ENCODE measurements at regions not wholly inside any gene's neighbourhood (a gene's known extent, or its start where the extent isn't known, plus 50 kb on each side); places are given as distances from the start of the nearest gene placed in this dataset.

- no peak for TF ChIP-seq ZBTB33 (IDR thresholded peaks at IDR 0.05; ENCODE audit: borderline replicate concordance, low read depth)
- no peak for TF ChIP-seq POLR2AphosphoS5 (IDR thresholded peaks at IDR 0.05; ENCODE audit: low read depth, low read length)
- TF ChIP-seq RAD21 (IDR thresholded peaks at IDR 0.05; ENCODE audit: low read length), result no peak
- no peak for TF ChIP-seq USF2 (IDR thresholded peaks at IDR 0.05; ENCODE audit: borderline replicate concordance, low read depth, low read length)
- no peak for TF ChIP-seq SIN3A (IDR thresholded peaks at IDR 0.05; ENCODE audit: borderline replicate concordance, low read depth, low read length)
- TF ChIP-seq CTCF (IDR thresholded peaks at IDR 0.05), result no peak
- no peak for TF ChIP-seq TEAD4 (IDR thresholded peaks at IDR 0.05; ENCODE audit: borderline replicate concordance, insufficient read depth)
- no peak for TF ChIP-seq NFIC (IDR thresholded peaks at IDR 0.05; ENCODE audit: borderline replicate concordance)
- TF ChIP-seq RCOR1 (IDR thresholded peaks at IDR 0.05; ENCODE audit: low read length), result no peak
- no peak for TF ChIP-seq MAX (IDR thresholded peaks at IDR 0.05; ENCODE audit: low read depth)
These were observed 358.0 kb upstream of the PCSK5 start (continued) for GRCh38 chr9:75532233-75533050.

GRCh38 chr9:75539523-75539922 is 350.9 kb upstream of the PCSK5 start:
- Histone ChIP-seq H3K27ac (ENCODE audit: low read depth in 2 of 2, low read length in 1 of 2) (no peak overlapping the region), H3K4me1 (ENCODE audit: control insufficient read depth in 1 of 2, insufficient read depth in 2 of 2, low read depth in 1 of 2, low read length in 1 of 2) (no peaks in the 10 kb centered on the region), H4K20me1 (ENCODE audit: insufficient read depth) (no peaks in the 10 kb centered on the region), H3K4me2 (no peak overlapping the region), H3K9ac (no peak overlapping the region), H3F3A (replicated peaks; ENCODE audit: insufficient read depth) (no peaks in the 10 kb centered on the region), H3K9me2 (no peaks in the 10 kb centered on the region), H3K9me3 (no peaks in the 10 kb centered on the region), H3K36me3 (replicated peaks in 1 of 2; ENCODE audit: control insufficient read depth in 1 of 2, insufficient read depth in 2 of 2, low read length in 1 of 2) (no peaks in the 10 kb centered on the region), H3K79me2 (ENCODE audit: insufficient read depth) (no peaks in the 10 kb centered on the region), H3K27me3 (ENCODE audit: insufficient read depth) (no peaks in the 10 kb centered on the region), H2AFZ (ENCODE audit: low read depth) (no peak overlapping the region), H3K4me3 (ENCODE audit: low read depth in 2 of 2, low read length in 1 of 2) (no peak overlapping the region)
- POLR2A ChIA-PET, result no interaction called here
- 4% methylated on average over 1 of the region's 1 CpG for WGBS (ENCODE audit: low lambda C conversion rate)
- CTCF ChIA-PET, result no interaction called here
- DNase-seq, result no peak
- TF ChIP-seq GABPA (IDR thresholded peaks at IDR 0.05; ENCODE audit: low read depth) (no peak), RAD21 (IDR thresholded peaks at IDR 0.05; ENCODE audit: low read length) (no peak), FOSL2 (IDR thresholded peaks at IDR 0.05; ENCODE audit: borderline replicate concordance, low read depth) (no peak)
